ENCODE measurements at regions not wholly inside any gene's neighbourhood (a gene's known extent, or its start where the extent isn't known, plus 50 kb on each side); places are given as distances from the start of the nearest gene placed in this dataset.

- no peak for TF ChIP-seq CTCF (IDR thresholded peaks at IDR 0.05; ENCODE audit: low read depth, low read length, poor library complexity, severe bottlenecking)
- TF ChIP-seq EZH2phosphoT487 (IDR thresholded peaks at IDR 0.05; ENCODE audit: borderline replicate concordance, low read length), result no peak
These were observed 132.3 kb upstream of the GALNT13 start for GRCh38 chr2:153739394-153739793.
